B cell (primary cell): ENCODE measurements at regions not wholly inside any gene's neighbourhood (a gene's known extent, or its start where the extent isn't known, plus 50 kb on each side); places are given as distances from the start of the nearest gene placed in this dataset.

Source experiments
- ATAC-seq: fragments of 200-7000 bp; cut with Tn5 transposase; one replicate; pipeline ENCODE4 v1.10.0; 2021; ENCODE audit warnings: low read depth, mild to moderate bottlenecking, moderate number of reproducible peaks, moderate library complexity
- CTCF ChIA-PET: fragments of 350-600 bp; sonication (Branson Sonifier 250); formaldehyde crosslinking; loops from one replicate; lab custom pipeline; 2021; ENCODE audit warnings: antibody characterized with exemption, inconsistent platforms; lab: Charles Lee
- POLR2A ChIA-PET: fragments of 350-600 bp; sonication (Branson Sonifier 250); formaldehyde crosslinking; loops from one replicate; lab custom pipeline; 2021; ENCODE audit warnings: antibody characterized with exemption; lab: Charles Lee
- DNase-seq: peaks from one replicate; pipeline ENCODE4 v3.0.0; 2013
- H2AFZ ChIP-seq: 2 replicates; pipeline ENCODE4 v1.6.1; 2012; ENCODE audit warnings: mild to moderate bottlenecking, low read depth, low read length; ENCODE audit not compliant: insufficient read depth, poor library complexity, severe bottlenecking
- H3K27ac ChIP-seq, 2 donors: 1 replicate in 1 of 2; 2 replicates in 1 of 2; pipeline ENCODE4 v1.5.1; 2012 to 2013; ENCODE audit warnings: low read length in 2 of 2, mild to moderate bottlenecking in 2 of 2, moderate library complexity in 1 of 2
- H3K27me3 ChIP-seq, 4 experiments: fragments of 200-600 bp in 1 of 4; sonication (generic) in 1 of 4; replicated peaks in 1 of 4; 1 replicate in 2 of 4; 2 replicates in 2 of 4; pipeline versions ENCODE4 v1.6.1 to v1.7.0; 2013 to 2016; ENCODE audit warnings: low read length in 3 of 4, mild to moderate bottlenecking in 2 of 4, mixed read lengths in 1 of 4, moderate library complexity in 1 of 4; ENCODE audit not compliant: insufficient read depth in 4 of 4, control insufficient read depth in 3 of 4; ENCODE audit errors: control extremely low read depth in 1 of 4
- H3K36me3 ChIP-seq, 2 experiments: replicated peaks in 1 of 2; 1 replicate in 1 of 2; 2 replicates in 1 of 2; pipeline versions ENCODE4 v1.6.1 to v1.7.1; 2013; ENCODE audit warnings: low read length in 1 of 2; ENCODE audit not compliant: insufficient read depth in 2 of 2, control insufficient read depth in 1 of 2; ENCODE audit errors: control extremely low read depth in 1 of 2, extremely low read depth in 1 of 2
- H3K4me1 ChIP-seq, 2 donors: fragments of 200-600 bp in 1 of 2; sonication (generic) in 1 of 2; 1 replicate in 1 of 2; 2 replicates in 1 of 2; pipeline versions ENCODE4 v1.5.1 to v1.6.1; 2013 to 2017; ENCODE audit warnings: low read length in 2 of 2; ENCODE audit not compliant: control insufficient read depth in 2 of 2, insufficient read depth in 2 of 2
- H3K4me2 ChIP-seq: replicated peaks from 2 replicates; pipeline ENCODE3; 2012; ENCODE audit warnings: mild to moderate bottlenecking, low read depth, low read length; ENCODE audit not compliant: poor library complexity, severe bottlenecking
- H3K4me3 ChIP-seq, 5 experiments: fragments of 200-600 bp in 1 of 5; sonication (generic) in 1 of 5; 1 replicate in 3 of 5; 2 replicates in 2 of 5; pipeline versions ENCODE4 v1.5.1 to v1.7.0; 2011 to 2016; ENCODE audit warnings: low read length in 4 of 5, mild to moderate bottlenecking in 4 of 5, low read depth in 2 of 5, control low read depth in 1 of 5, moderate library complexity in 1 of 5; ENCODE audit not compliant: insufficient read depth in 1 of 5; ENCODE audit errors: control extremely low read depth in 1 of 5, extremely low read depth in 1 of 5
- H3K79me2 ChIP-seq: fragments of 200-600 bp; sonication (generic); one replicate; pipeline ENCODE4 v1.6.0; 2016; ENCODE audit warnings: low read length; ENCODE audit not compliant: control insufficient read depth, insufficient read depth
- H3K9ac ChIP-seq: fragments of 200-600 bp; sonication (generic); 2 replicates; pipeline ENCODE4 v1.6.1; 2017; ENCODE audit warnings: mild to moderate bottlenecking, low read length, moderate library complexity
- H3K9me3 ChIP-seq, 3 donors: one replicate each; pipeline versions ENCODE4 v1.6.1 to v1.7.1; 2013; ENCODE audit warnings: low read length in 2 of 3; ENCODE audit not compliant: control insufficient read depth in 2 of 3, insufficient read depth in 1 of 3; ENCODE audit errors: control extremely low read depth in 1 of 3
- H4K20me1 ChIP-seq: 2 replicates; pipeline ENCODE4 v1.6.0; 2012; ENCODE audit warnings: mild to moderate bottlenecking, low read length; ENCODE audit not compliant: insufficient read depth, control insufficient read depth, poor library complexity, severe bottlenecking
- H3K27ac Mint-ChIP-seq: one replicate; pipeline ENCODE4 v1.8.0; 2021; ENCODE audit warnings: mixed read lengths
- H3K27me3 Mint-ChIP-seq: one replicate; pipeline ENCODE4 v1.8.0; 2021; ENCODE audit warnings: mixed read lengths
- H3K4me1 Mint-ChIP-seq: one replicate; pipeline ENCODE4 v1.8.0; 2021; ENCODE audit warnings: mixed read lengths
- H3K4me3 Mint-ChIP-seq: one replicate; pipeline ENCODE4 v1.8.0; 2021; ENCODE audit warnings: mixed read lengths
- H3K9me3 Mint-ChIP-seq: one replicate; pipeline ENCODE4 v1.8.0; 2022; ENCODE audit warnings: mixed read lengths; ENCODE audit not compliant: insufficient read depth
- CTCF ChIP-seq: fragments of 200-600 bp; IDR thresholded peaks from one replicate; pipeline ENCODE4 v1.8.0; 2022; ENCODE audit warnings: antibody characterized with exemption, mild to moderate bottlenecking
- EZH2 ChIP-seq: IDR thresholded peaks from 2 replicates; pipeline ENCODE4 v1.6.1; 2012; ENCODE audit warnings: borderline replicate concordance, low read depth, mild to moderate bottlenecking, moderate library complexity, low read length; ENCODE audit not compliant: insufficient read depth, poor library complexity, severe bottlenecking
- WGBS: methylation state at CpG from one replicate; pipeline ENCODE4 v1.1.5; 2013; ENCODE audit warnings: missing lambda C conversion rate; ENCODE audit not compliant: insufficient coverage; 5-methylcytosine and 5-hydroxymethylcytosine counted together
- intact Hi-C: fragments of 100-400 bp; cut with micrococcal nuclease; formaldehyde crosslinking; loops from one replicate; pipeline ENCODE4 v1.10.0; 2022

DNA sequence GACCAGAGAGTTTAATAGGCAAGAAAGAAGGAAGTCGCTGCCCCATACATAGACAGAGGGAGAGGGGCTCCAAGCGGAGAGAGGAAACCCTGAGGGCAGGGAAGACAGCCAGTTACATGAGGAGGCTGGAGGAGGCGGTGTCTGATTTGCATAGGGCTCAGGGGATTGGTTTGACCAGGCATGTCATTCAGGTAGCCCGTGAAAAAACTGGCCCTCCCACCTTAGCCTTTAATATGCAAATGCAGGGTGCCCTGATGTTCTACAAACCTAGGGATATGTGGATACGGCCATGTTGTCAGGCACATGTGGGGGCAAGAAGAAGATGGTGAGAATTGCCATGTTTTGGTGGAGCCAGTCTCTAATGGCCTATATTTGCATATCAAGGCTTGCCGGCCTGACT lies 1461.6 kb downstream of the PCDH9 start:
- Histone ChIP-seq H3K4me1 (no peaks in the 10 kb centered on the region), H3K79me2 (no peaks in the 10 kb centered on the region), H3K9me3 (peaks cover 0 to 5% (median 4%) of the 10 kb centered on the region in 3 donors), H2AFZ (no peak overlapping the region), H3K4me2 (no peak overlapping the region), H3K4me3 (no peak overlapping the region), H3K36me3 (no peaks in the 10 kb centered on the region), H4K20me1 (no peaks in the 10 kb centered on the region), H3K27me3 (no peaks in the 10 kb centered on the region), H3K9ac (no peak overlapping the region), H3K27ac (no peak overlapping the region)
- Mint-ChIP-seq H3K9me3 (peaks cover 15% of the 10 kb centered on the region), H3K27ac (no peak overlapping the region), H3K4me3 (no peak overlapping the region), H3K4me1 (no peaks in the 10 kb centered on the region), H3K27me3 (no peaks in the 10 kb centered on the region)
- CTCF ChIA-PET, result no interaction called here
- TF ChIP-seq EZH2, result no peak
- no peak for TF ChIP-seq CTCF
- DNase-seq (no peak), ATAC-seq (no peak)
- POLR2A ChIA-PET, result no interaction called here
- intact Hi-C loops, result no loop called here
- 90% methylated on average over 2 of the region's 6 CpGs for WGBS

DNA sequence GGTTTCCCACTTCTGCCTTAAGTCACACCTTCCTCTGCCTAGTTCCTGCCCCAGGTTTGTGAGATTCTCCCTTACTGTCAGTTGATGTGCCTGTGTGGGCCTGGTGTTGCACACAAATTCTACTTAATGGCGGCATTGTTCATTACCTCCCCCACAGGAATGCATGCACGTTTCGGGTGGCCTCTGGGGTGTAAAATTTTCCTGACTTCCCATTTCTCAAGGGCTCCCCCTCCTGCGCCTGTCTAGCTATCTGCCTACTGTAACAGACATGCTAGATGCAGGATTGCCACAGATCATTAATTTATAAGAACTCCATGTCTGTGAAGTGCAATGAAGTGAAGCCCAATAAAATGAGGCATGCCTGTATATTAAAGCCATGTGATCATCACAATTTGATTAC lies 1466.3 kb downstream of the PCDH9 start:
- DNase-seq, result no peak
- H2AFZ ChIP-seq, result no peak overlapping the region
- Mint-ChIP-seq H3K27ac (no peak overlapping the region), H3K27me3 (no peaks in the 10 kb centered on the region), H3K4me1 (no peaks in the 10 kb centered on the region), H3K9me3 (peaks cover 11% of the 10 kb centered on the region), H3K4me3 (no peak overlapping the region)
- ATAC-seq, result no peak
- H3K27ac ChIP-seq, result no peak overlapping the region
- POLR2A ChIA-PET, result no interaction called here
- no peak overlapping the region for H3K9ac ChIP-seq
- TF ChIP-seq CTCF (no peak), EZH2 (no peak)
- no peaks in the 10 kb centered on the region for H3K36me3 ChIP-seq
- no peak overlapping the region for H3K4me3 ChIP-seq
- no peaks in the 10 kb centered on the region for H3K27me3 ChIP-seq
- CTCF ChIA-PET, result no interaction called here
- H4K20me1 ChIP-seq, result no peaks in the 10 kb centered on the region
- H3K4me2 ChIP-seq, result no peak overlapping the region
- 100% methylated on average over 1 of the region's 4 CpGs for WGBS
- H3K9me3 ChIP-seq, result peaks cover 0 to 1% (median under 1%) of the 10 kb centered on the region in 3 donors
- intact Hi-C loops, result no loop called here
- H3K4me1 ChIP-seq, result no peaks in the 10 kb centered on the region
- H3K79me2 ChIP-seq, result no peaks in the 10 kb centered on the region
